Karpas-422 (cell line): ENCODE measurements at regions not wholly inside any gene's neighbourhood (a gene's known extent, or its start where the extent isn't known, plus 50 kb on each side); places are given as distances from the start of the nearest gene placed in this dataset.
"Not testable (repeated sequence)": the region's sequence is repeated elsewhere in the genome, so short reads cannot be mapped to it uniquely, and the experiment has no call there.

ENCODE experiments used
- DNase-seq: peaks from one replicate; pipeline ENCODE4 v3.0.0-alpha.2; 2015
- H2AFZ ChIP-seq: fragments of 200-600 bp; sonication (generic); 2 replicates; pipeline ENCODE4 v1.6.1; 2014; ENCODE audit warnings: antibody characterized with exemption, low read length, mixed read lengths
- H3K27ac ChIP-seq: fragments of 200-600 bp; sonication (generic); 2 replicates; pipeline ENCODE4 v1.5.1; 2014; ENCODE audit warnings: mild to moderate bottlenecking, low read length, moderate library complexity
- H3K27me3 ChIP-seq: fragments of 200-600 bp; sonication (generic); 2 replicates; pipeline ENCODE4 v1.6.1; 2014; ENCODE audit warnings: low read length, mixed read lengths
- H3K36me3 ChIP-seq: fragments of 200-600 bp; sonication (generic); 2 replicates; pipeline ENCODE4 v1.6.1; 2014; ENCODE audit warnings: low read length, mixed read lengths; ENCODE audit not compliant: insufficient read depth
- H3K4me1 ChIP-seq: fragments of 200-600 bp; sonication (generic); 2 replicates; pipeline ENCODE4 v1.6.1; 2014; ENCODE audit warnings: mild to moderate bottlenecking, low read length, mixed read lengths
- H3K4me2 ChIP-seq: fragments of 200-600 bp; sonication (generic); 2 replicates; pipeline ENCODE4 v1.6.1; 2014; ENCODE audit warnings: low read length, low read depth, mild to moderate bottlenecking; ENCODE audit not compliant: poor library complexity, severe bottlenecking
- H3K4me3 ChIP-seq: fragments of 200-600 bp; sonication (generic); 2 replicates; pipeline ENCODE4 v1.5.1; 2014; ENCODE audit warnings: mild to moderate bottlenecking, antibody characterized with exemption, low read length, mixed read lengths
- H3K79me2 ChIP-seq: fragments of 200-600 bp; sonication (generic); 2 replicates; pipeline ENCODE4 v1.6.1; 2014; ENCODE audit warnings: mild to moderate bottlenecking, low read length, mixed read lengths
- H3K9ac ChIP-seq: fragments of 200-600 bp; sonication (generic); 2 replicates; pipeline ENCODE4 v1.6.0; 2014; ENCODE audit warnings: low read length
- H3K9me2 ChIP-seq: fragments of 200-600 bp; sonication (generic), shearing (Covaris generic); replicated peaks from 2 replicates; pipeline ENCODE4 v1.6.0; 2014; ENCODE audit warnings: mild to moderate bottlenecking, low read length, moderate library complexity; ENCODE audit not compliant: insufficient read depth
- H3K9me3 ChIP-seq: fragments of 300-700, 200-600 bp; sonication (generic); 2 replicates; pipeline ENCODE4 v1.6.1; 2014; ENCODE audit warnings: low read length, mixed read lengths
- H4K20me1 ChIP-seq: fragments of 200-600 bp; sonication (generic); 2 replicates; pipeline ENCODE4 v1.6.1; 2014; ENCODE audit warnings: mild to moderate bottlenecking, antibody characterized with exemption, low read length, low read depth; ENCODE audit not compliant: insufficient read depth

DNA sequence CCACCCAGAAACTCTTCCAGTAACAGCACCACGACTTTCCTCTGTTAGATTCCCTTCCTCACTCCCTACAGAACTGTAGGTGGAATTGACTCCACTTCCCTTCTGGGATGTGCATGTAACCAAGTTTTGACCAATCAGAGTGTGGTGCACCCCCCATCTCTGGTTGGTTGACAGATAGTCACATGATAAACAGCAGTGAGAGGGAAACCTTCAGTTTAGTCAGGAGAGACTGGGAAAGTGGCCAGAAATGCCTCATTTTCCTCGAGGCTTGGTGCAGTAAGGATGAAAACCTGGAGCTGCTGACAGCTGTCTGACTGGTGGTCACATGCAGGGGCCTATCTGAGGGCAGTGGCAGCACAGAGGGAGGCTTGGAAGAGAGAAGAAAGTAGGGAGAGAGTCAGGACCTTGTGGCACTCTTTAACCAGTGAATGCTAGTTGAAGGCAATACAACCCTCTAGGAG is 67.3 kb upstream of the GRK3 start:
- no peak overlapping the region for H3K4me3 ChIP-seq
- H3K27me3 ChIP-seq, result no peaks in the 10 kb centered on the region
- no peak overlapping the region for H3K9ac ChIP-seq
- no peaks in the 10 kb centered on the region for H3K36me3 ChIP-seq
- DNase-seq, result no peak
- H3K79me2 ChIP-seq, result no peaks in the 10 kb centered on the region
- H3K27ac ChIP-seq, result no peak overlapping the region
- H3K4me2 ChIP-seq, result no peak overlapping the region
- peaks cover 9% of the 10 kb centered on the region for H3K4me1 ChIP-seq
- no peak overlapping the region for H2AFZ ChIP-seq
- H3K9me2 ChIP-seq, result no peaks in the 10 kb centered on the region
- H4K20me1 ChIP-seq, result no peaks in the 10 kb centered on the region
- H3K9me3 ChIP-seq, result no peaks in the 10 kb centered on the region

DNA sequence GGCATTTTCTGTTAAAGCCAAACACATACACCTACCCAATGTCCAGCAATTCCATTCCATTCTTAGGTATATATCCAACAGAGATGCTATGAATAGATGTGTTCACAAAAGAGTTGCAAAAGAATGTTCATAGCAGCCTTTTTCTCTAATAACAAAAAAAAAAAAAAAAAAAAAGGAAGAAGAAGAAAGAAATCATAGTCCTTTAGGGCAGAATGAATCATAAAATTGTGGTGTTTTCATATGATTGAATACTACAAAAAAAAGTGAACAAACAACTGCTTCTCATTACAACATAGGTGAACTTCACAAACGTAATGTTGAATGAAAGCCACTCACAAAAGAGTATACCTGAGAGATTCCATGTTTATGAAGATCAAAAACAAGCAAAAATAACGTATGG is 66.8 kb upstream of the GRK3 start:
- Histone ChIP-seq H3K9me3 (no peaks in the 10 kb centered on the region), H3K4me2 (no peak overlapping the region), H3K9ac (no peak overlapping the region), H3K36me3 (no peaks in the 10 kb centered on the region), H3K79me2 (no peaks in the 10 kb centered on the region), H3K4me3 (no peak overlapping the region), H3K27me3 (no peaks in the 10 kb centered on the region), H2AFZ (no peak overlapping the region), H4K20me1 (no peaks in the 10 kb centered on the region), H3K27ac (no peak overlapping the region), H3K9me2 (no peaks in the 10 kb centered on the region), H3K4me1 (peaks cover 9% of the 10 kb centered on the region)
- no peak for DNase-seq

DNA sequence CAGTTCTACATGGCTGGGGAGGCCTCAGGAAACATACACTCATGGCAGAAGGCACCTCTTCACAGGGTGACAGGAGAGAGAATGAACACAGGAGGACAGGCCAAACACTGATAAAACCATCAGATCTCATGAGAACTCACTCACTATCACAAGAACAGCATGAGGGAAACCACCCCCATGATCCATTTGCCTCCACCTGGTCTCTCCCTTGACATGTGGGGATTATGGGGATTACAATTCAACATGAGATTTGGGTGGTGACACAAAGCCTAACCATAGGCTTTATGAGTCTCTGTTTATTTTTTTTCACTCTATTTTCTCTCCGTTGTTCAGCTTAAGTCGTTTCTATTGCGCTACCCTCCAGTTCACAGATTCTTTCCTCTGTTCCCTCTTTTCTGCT is 63.8 kb upstream of the GRK3 start:
- DNase-seq, H3K9me2 ChIP-seq, H4K20me1 ChIP-seq, H3K4me2 ChIP-seq, H3K27ac ChIP-seq, H3K9ac ChIP-seq, H3K27me3 ChIP-seq, H2AFZ ChIP-seq, H3K4me1 ChIP-seq, H3K4me3 ChIP-seq, H3K79me2 ChIP-seq, H3K9me3 ChIP-seq, H3K36me3 ChIP-seq: not testable (repeated sequence)

DNA sequence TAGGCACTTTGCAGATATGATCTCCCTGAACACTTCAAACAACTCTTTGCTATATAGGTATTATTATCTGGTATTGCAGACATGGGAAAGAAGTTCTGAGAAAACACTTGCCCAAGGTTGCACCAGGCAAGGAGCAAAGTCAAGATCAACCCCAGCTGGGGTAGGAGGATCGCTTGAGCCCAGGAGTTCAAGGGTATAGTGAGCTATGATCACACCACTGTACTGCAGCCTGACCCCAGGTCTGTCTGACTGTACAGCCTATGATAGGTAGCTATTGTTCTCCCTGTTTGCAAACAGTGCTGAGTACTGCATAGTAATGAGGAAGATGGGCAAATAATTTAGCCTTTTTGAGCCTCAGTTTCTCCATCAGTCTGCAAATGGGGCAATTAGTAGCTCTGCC is 60.5 kb upstream of the GRK3 start:
- H3K4me2 ChIP-seq, H3K9me3 ChIP-seq, H3K4me3 ChIP-seq, H3K9ac ChIP-seq, H3K9me2 ChIP-seq, H2AFZ ChIP-seq, H3K79me2 ChIP-seq, H3K36me3 ChIP-seq, H4K20me1 ChIP-seq, H3K27ac ChIP-seq, DNase-seq, H3K4me1 ChIP-seq, H3K27me3 ChIP-seq: not testable (repeated sequence)

DNA sequence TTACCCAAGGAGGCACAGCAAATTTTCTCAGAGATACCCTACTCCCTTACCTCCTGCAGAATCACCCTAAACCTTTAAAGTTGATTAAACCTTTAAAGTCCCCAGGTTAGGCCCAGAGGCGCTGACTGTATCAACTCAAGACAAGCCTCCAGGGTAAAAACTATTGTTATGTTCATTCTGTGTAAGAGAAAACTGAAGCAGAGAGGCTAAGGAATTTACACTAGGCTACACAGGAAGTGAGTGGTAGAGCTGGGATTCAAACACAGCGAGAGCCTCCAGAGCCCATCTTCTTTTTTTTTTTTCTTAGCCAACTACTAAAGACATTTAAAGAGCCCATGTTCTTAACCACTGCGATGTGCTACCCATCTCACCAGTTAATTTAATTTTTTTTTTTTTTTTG is 56.3 kb upstream of the GRK3 start:
- no peak for DNase-seq

DNA sequence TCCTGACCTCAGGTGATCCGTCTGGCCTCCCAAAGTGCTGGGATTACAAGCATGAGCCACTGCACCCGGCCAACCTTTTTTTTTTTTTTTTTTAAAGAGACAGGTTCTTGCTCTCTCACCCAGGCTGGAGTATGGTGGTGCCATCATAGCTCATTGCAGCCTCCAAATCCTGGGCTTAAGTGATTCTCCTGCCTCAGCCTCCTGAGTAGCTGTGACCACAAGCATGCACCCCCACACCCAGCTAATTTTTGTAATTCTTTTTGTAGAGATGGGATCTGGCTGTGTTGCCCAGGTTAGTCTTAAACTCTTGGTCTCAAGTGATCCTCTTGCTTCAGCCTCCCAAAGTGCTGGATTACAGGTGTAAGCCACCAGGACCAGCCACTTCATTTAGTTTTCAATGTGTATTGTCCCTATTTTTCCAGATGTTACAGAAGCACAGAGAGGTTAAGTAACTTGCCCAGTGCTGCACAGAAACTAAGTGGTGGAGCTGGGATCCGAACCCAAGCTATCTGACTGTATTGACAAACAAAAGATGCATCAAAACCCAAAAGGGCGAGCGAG is 55.6 kb upstream of the GRK3 start:
- Histone ChIP-seq H3K36me3 (no peaks in the 10 kb centered on the region), H3K9me3 (no peaks in the 10 kb centered on the region), H3K27me3 (no peaks in the 10 kb centered on the region), H3K79me2 (no peaks in the 10 kb centered on the region), H2AFZ (no peak overlapping the region), H3K4me1 (no peaks in the 10 kb centered on the region), H3K9me2 (no peaks in the 10 kb centered on the region), H3K27ac (no peak overlapping the region), H4K20me1 (no peaks in the 10 kb centered on the region), H3K4me3 (no peak overlapping the region), H3K4me2 (no peak overlapping the region), H3K9ac (no peak overlapping the region)
- DNase-seq, result no peak

More for the DNA sequence above, 56.3 kb upstream of the GRK3 start:
- no peak overlapping the region for H3K4me3 ChIP-seq
- H3K4me1 ChIP-seq, result no peaks in the 10 kb centered on the region
- H3K79me2 ChIP-seq, result no peaks in the 10 kb centered on the region
- H3K4me2 ChIP-seq, result no peak overlapping the region
- no peaks in the 10 kb centered on the region for H3K36me3 ChIP-seq
- no peaks in the 10 kb centered on the region for H3K9me2 ChIP-seq
- no peaks in the 10 kb centered on the region for H4K20me1 ChIP-seq
- no peak overlapping the region for H3K27ac ChIP-seq
- H3K9me3 ChIP-seq, result no peaks in the 10 kb centered on the region
- H3K9ac ChIP-seq, result no peak overlapping the region
- no peaks in the 10 kb centered on the region for H3K27me3 ChIP-seq
- no peak overlapping the region for H2AFZ ChIP-seq

DNA sequence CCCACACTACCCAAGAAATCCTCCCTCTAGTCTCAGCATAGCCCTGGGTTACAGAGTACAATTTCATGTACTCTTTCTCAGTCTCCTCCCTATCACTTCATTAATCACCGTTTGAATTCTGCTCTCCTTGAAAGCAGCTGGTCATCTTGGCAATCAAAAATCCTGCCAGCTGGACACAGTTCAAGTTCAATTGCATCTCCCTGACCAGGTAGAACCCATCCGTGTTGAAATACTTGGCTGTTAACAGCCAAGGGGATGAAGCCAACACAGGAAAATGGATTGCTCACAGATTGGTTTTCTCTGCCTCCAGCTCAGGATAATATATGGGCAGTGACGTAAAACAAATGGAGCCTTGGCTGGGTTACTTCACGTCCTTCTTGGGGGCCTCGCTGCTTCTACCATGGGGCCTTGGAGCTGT is 55.1 kb upstream of the GRK3 start:
- Histone ChIP-seq H3K27ac (no peak overlapping the region), H3K27me3 (no peaks in the 10 kb centered on the region), H3K4me1 (no peaks in the 10 kb centered on the region), H4K20me1 (no peaks in the 10 kb centered on the region), H3K36me3 (no peaks in the 10 kb centered on the region), H3K9ac (no peak overlapping the region), H3K9me2 (no peaks in the 10 kb centered on the region), H3K79me2 (no peaks in the 10 kb centered on the region), H3K9me3 (no peaks in the 10 kb centered on the region), H3K4me2 (no peak overlapping the region), H3K4me3 (no peak overlapping the region), H2AFZ (no peak overlapping the region)
- DNase-seq, result no peak

DNA sequence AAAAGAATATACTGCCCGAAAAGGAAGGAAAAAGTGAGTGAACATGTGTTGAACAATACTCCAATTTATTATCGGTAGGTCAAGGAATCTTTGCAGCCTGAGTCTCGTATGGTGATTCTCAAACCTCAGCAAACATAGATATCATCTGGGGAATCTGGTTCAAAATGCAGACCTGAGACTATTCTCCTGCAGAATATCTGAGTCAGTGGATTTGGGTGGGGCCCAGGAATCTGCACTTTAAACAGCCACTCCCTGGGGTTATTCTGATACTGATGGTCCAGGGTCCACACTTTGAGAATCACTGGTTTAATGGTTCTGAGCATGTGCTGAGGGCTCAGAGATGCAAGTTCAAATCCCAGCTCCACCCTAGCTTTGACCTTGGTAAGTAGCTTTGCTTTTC is 53.6 kb upstream of the GRK3 start:
- H3K4me2 ChIP-seq, result no peak overlapping the region
- DNase-seq, result no peak
- H3K9me2 ChIP-seq, result no peaks in the 10 kb centered on the region
- H3K4me1 ChIP-seq, result no peaks in the 10 kb centered on the region
- no peaks in the 10 kb centered on the region for H3K9me3 ChIP-seq
- H4K20me1 ChIP-seq, result no peaks in the 10 kb centered on the region
- H3K4me3 ChIP-seq, result no peak overlapping the region
- no peaks in the 10 kb centered on the region for H3K79me2 ChIP-seq
- H3K27ac ChIP-seq, result no peak overlapping the region
- H3K9ac ChIP-seq, result no peak overlapping the region
- H3K36me3 ChIP-seq, result no peaks in the 10 kb centered on the region
- H2AFZ ChIP-seq, result no peak overlapping the region
- H3K27me3 ChIP-seq, result no peaks in the 10 kb centered on the region

DNA sequence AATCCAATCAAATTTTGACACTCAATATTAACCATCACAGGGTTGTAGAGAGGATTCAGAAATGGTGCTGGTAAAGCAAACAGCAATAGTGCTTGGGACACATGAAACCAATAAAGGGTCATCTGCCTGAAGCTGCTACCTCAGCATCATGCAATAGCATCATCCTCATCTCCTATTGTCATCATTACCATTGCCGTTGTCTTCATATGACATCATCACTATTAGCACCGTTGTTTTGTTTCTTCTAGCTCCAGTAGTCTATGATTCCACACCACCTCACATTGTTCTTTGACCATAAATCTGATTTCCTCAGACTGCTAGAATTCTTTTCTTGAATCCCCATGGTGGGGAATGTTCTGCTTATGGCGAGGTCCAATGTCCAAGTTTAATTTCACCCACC is 52.8 kb upstream of the GRK3 start:
- no peak overlapping the region for H2AFZ ChIP-seq
- DNase-seq, result no peak
- no peak overlapping the region for H3K4me3 ChIP-seq
- H3K9ac ChIP-seq, result no peak overlapping the region
- no peak overlapping the region for H3K4me2 ChIP-seq
- H3K9me3 ChIP-seq, result no peaks in the 10 kb centered on the region
- no peaks in the 10 kb centered on the region for H3K36me3 ChIP-seq
- no peaks in the 10 kb centered on the region for H3K4me1 ChIP-seq
- H4K20me1 ChIP-seq, result no peaks in the 10 kb centered on the region
- no peaks in the 10 kb centered on the region for H3K79me2 ChIP-seq
- H3K9me2 ChIP-seq, result no peaks in the 10 kb centered on the region
- no peak overlapping the region for H3K27ac ChIP-seq
- no peaks in the 10 kb centered on the region for H3K27me3 ChIP-seq
